Ovary (tissue), 3 donors: ENCODE measurements at regions not wholly inside any gene's neighbourhood (a gene's known extent, or its start where the extent isn't known, plus 50 kb on each side); places are given as distances from the start of the nearest gene placed in this dataset.

Experiments
- EP300 ChIP-seq: sonication (generic); formaldehyde crosslinking; IDR thresholded peaks from one replicate; pipeline ENCODE4 v1.6.1; 2017; ENCODE audit warnings: antibody characterized with exemption
- POLR2A ChIP-seq: fragments of 450-650 bp; IDR thresholded peaks from one replicate; pipeline ENCODE4 v1.6.1; 2017; ENCODE audit warnings: antibody characterized with exemption, mild to moderate bottlenecking, moderate library complexity
- TF ChIP-seq, protein P1 (sequence below), 3 donors: fragments of 450-650 bp in 2 of 3; fragments of 200-600 bp in 1 of 3; IDR thresholded peaks; one replicate each; pipeline versions ENCODE4 v1.5.1 to v1.8.0; 2016 to 2022; ENCODE audit warnings: antibody characterized with exemption in 3 of 3, mild to moderate bottlenecking in 1 of 3
- donor health status: DM: no; HTN: no; CAD: no.

- TF ChIP-seq, protein P1, sequence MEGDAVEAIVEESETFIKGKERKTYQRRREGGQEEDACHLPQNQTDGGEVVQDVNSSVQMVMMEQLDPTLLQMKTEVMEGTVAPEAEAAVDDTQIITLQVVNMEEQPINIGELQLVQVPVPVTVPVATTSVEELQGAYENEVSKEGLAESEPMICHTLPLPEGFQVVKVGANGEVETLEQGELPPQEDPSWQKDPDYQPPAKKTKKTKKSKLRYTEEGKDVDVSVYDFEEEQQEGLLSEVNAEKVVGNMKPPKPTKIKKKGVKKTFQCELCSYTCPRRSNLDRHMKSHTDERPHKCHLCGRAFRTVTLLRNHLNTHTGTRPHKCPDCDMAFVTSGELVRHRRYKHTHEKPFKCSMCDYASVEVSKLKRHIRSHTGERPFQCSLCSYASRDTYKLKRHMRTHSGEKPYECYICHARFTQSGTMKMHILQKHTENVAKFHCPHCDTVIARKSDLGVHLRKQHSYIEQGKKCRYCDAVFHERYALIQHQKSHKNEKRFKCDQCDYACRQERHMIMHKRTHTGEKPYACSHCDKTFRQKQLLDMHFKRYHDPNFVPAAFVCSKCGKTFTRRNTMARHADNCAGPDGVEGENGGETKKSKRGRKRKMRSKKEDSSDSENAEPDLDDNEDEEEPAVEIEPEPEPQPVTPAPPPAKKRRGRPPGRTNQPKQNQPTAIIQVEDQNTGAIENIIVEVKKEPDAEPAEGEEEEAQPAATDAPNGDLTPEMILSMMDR (IDR thresholded peaks at IDR 0.05) = no peak
- no peak for TF ChIP-seq POLR2A
- no peak for TF ChIP-seq EP300
Observed at GRCh38 chr1:235006816-235007215, 121.8 kb downstream of the TOMM20 start.
